MM.1S (cell line): ENCODE measurements at regions not wholly inside any gene's neighbourhood (a gene's known extent, or its start where the extent isn't known, plus 50 kb on each side); places are given as distances from the start of the nearest gene placed in this dataset.

ENCODE experiments used
- DNase-seq: peaks from one replicate; pipeline ENCODE4 v3.0.0-alpha.2; 2015
- H2AFZ ChIP-seq: fragments of 300-600 bp; sonication (generic); 2 replicates; pipeline ENCODE4 v1.6.0; 2016; ENCODE audit warnings: antibody characterized with exemption, low read length
- H3F3A ChIP-seq: fragments of 300-600 bp; sonication (generic); 2 replicates; pipeline ENCODE4 v1.6.1; 2016; ENCODE audit warnings: mild to moderate bottlenecking, antibody characterized with exemption, low read length, moderate library complexity, mixed read lengths; ENCODE audit not compliant: insufficient read depth
- H3K27ac ChIP-seq: fragments of 300-600 bp; sonication (generic); 2 replicates; pipeline ENCODE4 v1.5.1; 2016; ENCODE audit warnings: mild to moderate bottlenecking, low read length
- H3K27me3 ChIP-seq: fragments of 300-600 bp; sonication (generic); replicated peaks from 2 replicates; pipeline ENCODE4 v1.6.0; 2016; ENCODE audit warnings: low read length; ENCODE audit not compliant: insufficient read depth
- H3K36me3 ChIP-seq: fragments of 300-600 bp; sonication (generic); replicated peaks from 2 replicates; pipeline ENCODE4 v1.6.1; 2016; ENCODE audit warnings: mild to moderate bottlenecking, low read length, mixed read lengths; ENCODE audit not compliant: insufficient read depth
- H3K4me1 ChIP-seq: fragments of 300-600 bp; sonication (generic); 2 replicates; pipeline ENCODE4 v1.6.1; 2016; ENCODE audit warnings: low read length, mixed read lengths
- H3K4me2 ChIP-seq: fragments of 300-600 bp; sonication (generic); 2 replicates; pipeline ENCODE4 v1.6.0; 2016; ENCODE audit warnings: low read depth, low read length
- H3K4me3 ChIP-seq: fragments of 300-600 bp; sonication (generic); 2 replicates; pipeline ENCODE4 v1.5.1; 2016; ENCODE audit warnings: low read length, mixed read lengths
- H3K79me2 ChIP-seq: fragments of 300-600 bp; sonication (generic); 2 replicates; pipeline ENCODE4 v1.6.1; 2016; ENCODE audit warnings: mixed run types, low read length, mixed read lengths
- H3K9ac ChIP-seq: fragments of 300-600 bp; sonication (generic); 2 replicates; pipeline ENCODE4 v1.6.1; 2016; ENCODE audit warnings: low read length, mixed read lengths
- H3K9me2 ChIP-seq: fragments of 300-600 bp; sonication (generic); replicated peaks from 2 replicates; pipeline ENCODE4 v1.6.1; 2016; ENCODE audit warnings: mild to moderate bottlenecking, low read length, mixed read lengths; ENCODE audit not compliant: insufficient read depth
- H3K9me3 ChIP-seq: fragments of 300-600 bp; sonication (generic); replicated peaks from 2 replicates; pipeline ENCODE4 v1.6.1; 2016; ENCODE audit warnings: mild to moderate bottlenecking, low read length, mixed read lengths; ENCODE audit not compliant: insufficient read depth
- H4K20me1 ChIP-seq: fragments of 300-600 bp; sonication (generic); 2 replicates; pipeline ENCODE4 v1.6.1; 2016; ENCODE audit warnings: mild to moderate bottlenecking, low read length, moderate library complexity, mixed read lengths; ENCODE audit not compliant: insufficient read depth
- CTCF ChIP-seq: fragments of 300-600 bp; sonication (generic); IDR thresholded peaks from 2 replicates; pipeline ENCODE4 v1.5.1; 2016; ENCODE audit warnings: antibody characterized with exemption, low read length, mixed read lengths
- EZH2 ChIP-seq: fragments of 300-600 bp; sonication (generic); optimal IDR thresholded peaks from 2 replicates; pipeline ENCODE3; 2017; ENCODE audit warnings: low read depth, mild to moderate bottlenecking, antibody characterized with exemption, low read length, mixed read lengths
- EZH2phosphoT487 ChIP-seq: fragments of 300-600 bp; sonication (generic); IDR thresholded peaks from 2 replicates; pipeline ENCODE4 v1.6.1; 2018; ENCODE audit warnings: antibody characterized with exemption, low read length

- no peaks in the 10 kb centered on the region for H3K36me3 ChIP-seq
- H3K9ac ChIP-seq, result no peak overlapping the region
- no peak overlapping the region for H3K4me3 ChIP-seq
- H3K27me3 ChIP-seq, result no peaks in the 10 kb centered on the region
- no peaks in the 10 kb centered on the region for H3K79me2 ChIP-seq
- H3K9me3 ChIP-seq, result no peaks in the 10 kb centered on the region
- no peak overlapping the region for H3K4me2 ChIP-seq
- H3K4me1 ChIP-seq, result no peaks in the 10 kb centered on the region
- DNase-seq, result no peak
- H2AFZ ChIP-seq, result no peak overlapping the region
- no peak overlapping the region for H3K27ac ChIP-seq
- no peaks in the 10 kb centered on the region for H3K9me2 ChIP-seq
- no peaks in the 10 kb centered on the region for H3F3A ChIP-seq
- TF ChIP-seq CTCF, result no peak
- no peak for TF ChIP-seq EZH2
- no peak for TF ChIP-seq EZH2phosphoT487
- no peaks in the 10 kb centered on the region for H4K20me1 ChIP-seq
Measured at GRCh38 chr2:6372317-6372901, 493.3 kb downstream of the CMPK2 start.

GRCh38 chr2:6381326-6381725, 484.4 kb downstream of the CMPK2 start:
- no peaks in the 10 kb centered on the region for H4K20me1 ChIP-seq
- DNase-seq, result no peak
- no peaks in the 10 kb centered on the region; the same call in 1 of the 2 replicates for H3K9me2 ChIP-seq
- H3K4me1 ChIP-seq, result no peaks in the 10 kb centered on the region
- no peak overlapping the region for H3K9ac ChIP-seq
- no peak overlapping the region for H2AFZ ChIP-seq
- TF ChIP-seq EZH2phosphoT487 (no peak), CTCF (no peak), EZH2 (no peak)
- no peak overlapping the region for H3K4me3 ChIP-seq
- no peaks in the 10 kb centered on the region for H3K79me2 ChIP-seq
- no peaks in the 10 kb centered on the region for H3F3A ChIP-seq
- no peak overlapping the region for H3K4me2 ChIP-seq
- no peaks in the 10 kb centered on the region for H3K9me3 ChIP-seq
- H3K36me3 ChIP-seq, result no peaks in the 10 kb centered on the region
- H3K27ac ChIP-seq, result no peak overlapping the region
- H3K27me3 ChIP-seq, result no peaks in the 10 kb centered on the region

- Histone ChIP-seq H3K79me2 (no peaks in the 10 kb centered on the region), H3K9me3 (no peaks in the 10 kb centered on the region), H3K36me3 (no peaks in the 10 kb centered on the region), H4K20me1 (no peaks in the 10 kb centered on the region), H2AFZ (no peak overlapping the region), H3K27ac (no peak overlapping the region), H3K4me1 (no peaks in the 10 kb centered on the region), H3K27me3 (no peaks in the 10 kb centered on the region), H3K4me3 (no peak overlapping the region), H3K9me2 (no peaks in the 10 kb centered on the region; the same call in 1 of the 2 replicates), H3K9ac (no peak overlapping the region), H3F3A (no peaks in the 10 kb centered on the region), H3K4me2 (no peak overlapping the region)
- DNase-seq, result no peak
- TF ChIP-seq EZH2, result no peak
- no peak for TF ChIP-seq CTCF
- TF ChIP-seq EZH2phosphoT487, result no peak
Measured at GRCh38 chr2:6384341-6384740, 481.4 kb downstream of the CMPK2 start.
